ENCODE measurements at regions not wholly inside any gene's neighbourhood (a gene's known extent, or its start where the extent isn't known, plus 50 kb on each side); places are given as distances from the start of the nearest gene placed in this dataset.

DNA sequence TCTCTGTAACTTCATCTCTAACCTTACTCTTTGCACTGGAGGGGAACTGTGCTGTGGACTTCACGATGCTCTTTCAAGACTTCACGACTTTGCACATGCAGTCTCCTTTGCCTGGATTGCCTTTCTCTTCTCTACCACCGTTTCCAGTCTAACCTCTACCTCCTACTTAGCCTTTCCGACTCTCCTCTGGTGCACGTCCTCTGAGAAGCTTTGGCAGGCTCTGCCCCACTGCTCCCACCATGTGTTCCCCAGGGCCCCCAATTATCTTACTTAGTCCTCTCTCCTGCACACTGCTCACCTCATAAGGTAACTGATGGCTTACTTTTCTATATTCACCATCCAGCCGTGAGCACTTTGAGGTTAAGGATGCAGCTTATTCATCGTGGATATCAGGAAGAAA, 101.7 kb upstream of the GJB5 start:
- no peaks in the 10 kb centered on the region for H3K9me3 Mint-ChIP-seq (ENCODE audit: insufficient read depth)
- Histone ChIP-seq H3K36me3 (replicated peaks in 1 of 2; ENCODE audit: control extremely low read depth in 1 of 2, control insufficient read depth in 1 of 2, extremely low read depth in 1 of 2, insufficient read depth in 2 of 2, low read length in 1 of 2) (no peaks in the 10 kb centered on the region), H3K9ac (ENCODE audit: low read length) (no peak overlapping the region), H3K79me2 (ENCODE audit: control insufficient read depth, insufficient read depth, low read length) (no peaks in the 10 kb centered on the region), H3K27me3 (replicated peaks in 1 of 4; ENCODE audit: control extremely low read depth in 1 of 4, control insufficient read depth in 3 of 4, insufficient read depth in 4 of 4, low read length in 3 of 4) (peaks cover 0 to 8% (median 2%) of the 10 kb centered on the region in 4 experiments), H3K27ac (ENCODE audit: low read length in 2 of 2) (no peak overlapping the region), H3K4me1 (ENCODE audit: control insufficient read depth in 2 of 2, insufficient read depth in 2 of 2, low read length in 2 of 2) (no peaks in the 10 kb centered on the region), H4K20me1 (ENCODE audit: control insufficient read depth, insufficient read depth, low read length, poor library complexity, severe bottlenecking) (no peaks in the 10 kb centered on the region), H3K4me3 (ENCODE audit: control extremely low read depth in 1 of 5, extremely low read depth in 1 of 5, insufficient read depth in 1 of 5, low read depth in 2 of 5, low read length in 4 of 5) (no peak overlapping the region), H3K9me3 (ENCODE audit: control extremely low read depth in 1 of 3, control insufficient read depth in 2 of 3, insufficient read depth in 1 of 3, low read length in 2 of 3) (no peaks in the 10 kb centered on the region), H3K4me2 (replicated peaks; ENCODE audit: low read depth, low read length, poor library complexity, severe bottlenecking) (no peak overlapping the region), H2AFZ (ENCODE audit: insufficient read depth, low read depth, low read length, poor library complexity, severe bottlenecking) (no peak overlapping the region)
- H3K4me3 Mint-ChIP-seq = no peak overlapping the region
- ChIA-PET CTCF (no interaction called here), POLR2A (no interaction called here)
- DNase-seq (no peak), ATAC-seq (ENCODE audit: low read depth) (no peak)
- TF ChIP-seq EZH2 (IDR thresholded peaks at IDR 0.05; ENCODE audit: borderline replicate concordance, insufficient read depth, low read depth, low read length, poor library complexity, severe bottlenecking) = no peak
- TF ChIP-seq, protein P1, sequence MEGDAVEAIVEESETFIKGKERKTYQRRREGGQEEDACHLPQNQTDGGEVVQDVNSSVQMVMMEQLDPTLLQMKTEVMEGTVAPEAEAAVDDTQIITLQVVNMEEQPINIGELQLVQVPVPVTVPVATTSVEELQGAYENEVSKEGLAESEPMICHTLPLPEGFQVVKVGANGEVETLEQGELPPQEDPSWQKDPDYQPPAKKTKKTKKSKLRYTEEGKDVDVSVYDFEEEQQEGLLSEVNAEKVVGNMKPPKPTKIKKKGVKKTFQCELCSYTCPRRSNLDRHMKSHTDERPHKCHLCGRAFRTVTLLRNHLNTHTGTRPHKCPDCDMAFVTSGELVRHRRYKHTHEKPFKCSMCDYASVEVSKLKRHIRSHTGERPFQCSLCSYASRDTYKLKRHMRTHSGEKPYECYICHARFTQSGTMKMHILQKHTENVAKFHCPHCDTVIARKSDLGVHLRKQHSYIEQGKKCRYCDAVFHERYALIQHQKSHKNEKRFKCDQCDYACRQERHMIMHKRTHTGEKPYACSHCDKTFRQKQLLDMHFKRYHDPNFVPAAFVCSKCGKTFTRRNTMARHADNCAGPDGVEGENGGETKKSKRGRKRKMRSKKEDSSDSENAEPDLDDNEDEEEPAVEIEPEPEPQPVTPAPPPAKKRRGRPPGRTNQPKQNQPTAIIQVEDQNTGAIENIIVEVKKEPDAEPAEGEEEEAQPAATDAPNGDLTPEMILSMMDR (IDR thresholded peaks at IDR 0.05) = no peak
- no peaks in the 10 kb centered on the region for H3K4me1 Mint-ChIP-seq
- no peak overlapping the region for H3K27ac Mint-ChIP-seq
- intact Hi-C loops (cut with micrococcal nuclease) = no loop called here
- 82% methylated on average over 7 of the region's 7 CpGs for WGBS (ENCODE audit: insufficient coverage)
- peaks cover 19% of the 10 kb centered on the region for H3K27me3 Mint-ChIP-seq

DNA sequence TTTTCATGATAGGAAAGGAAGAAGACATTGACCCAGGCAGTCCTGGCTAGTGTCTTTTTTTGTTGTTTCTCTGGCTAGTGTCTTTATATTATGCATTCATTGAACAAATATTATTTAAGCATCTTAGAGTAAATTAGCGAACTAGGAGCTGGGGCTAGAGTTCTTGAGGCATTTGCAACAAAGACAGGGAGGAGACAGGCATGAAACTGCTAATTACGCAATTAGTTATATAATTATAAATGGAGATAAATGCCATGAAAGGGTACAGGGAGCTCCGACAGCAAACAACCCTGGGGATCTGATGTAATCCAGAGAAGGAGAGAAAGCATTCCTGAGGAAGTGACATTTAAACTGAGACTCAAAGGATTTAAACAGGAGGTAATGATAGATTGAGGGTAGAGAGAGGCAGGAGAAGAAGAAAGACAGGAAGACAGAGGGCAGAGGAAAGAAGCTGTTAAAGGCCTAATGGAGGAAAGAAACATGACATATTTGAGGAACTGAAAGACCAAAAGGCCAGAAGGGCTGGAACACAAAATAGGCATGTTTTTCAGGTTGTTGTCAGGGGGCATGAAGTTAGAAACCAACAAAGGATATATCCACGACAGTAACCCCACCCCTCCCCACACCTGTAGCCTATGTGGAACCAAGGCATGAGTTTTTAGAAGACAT, 99.5 kb upstream of the GJB5 start:
- no peaks in the 10 kb centered on the region for H3K79me2 ChIP-seq (ENCODE audit: control insufficient read depth, insufficient read depth, low read length)
- 46% methylated on average over 2 of the region's 4 CpGs for WGBS (ENCODE audit: insufficient coverage)
- no peak overlapping the region for H3K4me3 ChIP-seq (ENCODE audit: control extremely low read depth in 1 of 5, extremely low read depth in 1 of 5, insufficient read depth in 1 of 5, low read depth in 2 of 5, low read length in 4 of 5)
- H3K9me3 ChIP-seq (ENCODE audit: control extremely low read depth in 1 of 3, control insufficient read depth in 2 of 3, insufficient read depth in 1 of 3, low read length in 2 of 3) = no peaks in the 10 kb centered on the region
- H3K27ac ChIP-seq (ENCODE audit: low read length in 2 of 2) = no peak overlapping the region
- H3K4me1 ChIP-seq (ENCODE audit: control insufficient read depth in 2 of 2, insufficient read depth in 2 of 2, low read length in 2 of 2) = no peaks in the 10 kb centered on the region
- no peak overlapping the region for H3K4me2 ChIP-seq (replicated peaks; ENCODE audit: low read depth, low read length, poor library complexity, severe bottlenecking)
- intact Hi-C loops (cut with micrococcal nuclease) = no loop called here
- Mint-ChIP-seq H3K4me1 (no peaks in the 10 kb centered on the region), H3K27ac (no peak overlapping the region), H3K4me3 (no peak overlapping the region), H3K27me3 (peaks cover 18% of the 10 kb centered on the region), H3K9me3 (ENCODE audit: insufficient read depth) (no peaks in the 10 kb centered on the region)
- ChIA-PET CTCF (no interaction called here), POLR2A (no interaction called here)
- ATAC-seq (ENCODE audit: low read depth) = no peak
- H3K9ac ChIP-seq (ENCODE audit: low read length) = no peak overlapping the region
- H3K27me3 ChIP-seq (replicated peaks in 1 of 4; ENCODE audit: control extremely low read depth in 1 of 4, control insufficient read depth in 3 of 4, insufficient read depth in 4 of 4, low read length in 3 of 4) = peaks cover 0 to 5% (median 0%) of the 10 kb centered on the region in 4 experiments
- H4K20me1 ChIP-seq (ENCODE audit: control insufficient read depth, insufficient read depth, low read length, poor library complexity, severe bottlenecking) = no peaks in the 10 kb centered on the region
- TF ChIP-seq, protein P1 (IDR thresholded peaks at IDR 0.05) = no peak
- TF ChIP-seq EZH2 (IDR thresholded peaks at IDR 0.05; ENCODE audit: borderline replicate concordance, insufficient read depth, low read depth, low read length, poor library complexity, severe bottlenecking) = no peak
- no peak for DNase-seq
- no peak overlapping the region for H2AFZ ChIP-seq (ENCODE audit: insufficient read depth, low read depth, low read length, poor library complexity, severe bottlenecking)
- H3K36me3 ChIP-seq (replicated peaks in 1 of 2; ENCODE audit: control extremely low read depth in 1 of 2, control insufficient read depth in 1 of 2, extremely low read depth in 1 of 2, insufficient read depth in 2 of 2, low read length in 1 of 2) = no peaks in the 10 kb centered on the region

Data from B cell (primary cell).